NCI-H1694 (cell line): ENCODE measurements at regions not wholly inside any gene's neighbourhood (a gene's known extent, or its start where the extent isn't known, plus 50 kb on each side); places are given as distances from the start of the nearest gene placed in this dataset.
"Not testable (repeated sequence)": the region's sequence is repeated elsewhere in the genome, so short reads cannot be mapped to it uniquely, and the experiment has no call there.

ENCODE experiments used
- DNase-seq: peaks from one replicate; lab custom pipeline; 2025; lab: John Stamatoyannopoulos, UW

DNA sequence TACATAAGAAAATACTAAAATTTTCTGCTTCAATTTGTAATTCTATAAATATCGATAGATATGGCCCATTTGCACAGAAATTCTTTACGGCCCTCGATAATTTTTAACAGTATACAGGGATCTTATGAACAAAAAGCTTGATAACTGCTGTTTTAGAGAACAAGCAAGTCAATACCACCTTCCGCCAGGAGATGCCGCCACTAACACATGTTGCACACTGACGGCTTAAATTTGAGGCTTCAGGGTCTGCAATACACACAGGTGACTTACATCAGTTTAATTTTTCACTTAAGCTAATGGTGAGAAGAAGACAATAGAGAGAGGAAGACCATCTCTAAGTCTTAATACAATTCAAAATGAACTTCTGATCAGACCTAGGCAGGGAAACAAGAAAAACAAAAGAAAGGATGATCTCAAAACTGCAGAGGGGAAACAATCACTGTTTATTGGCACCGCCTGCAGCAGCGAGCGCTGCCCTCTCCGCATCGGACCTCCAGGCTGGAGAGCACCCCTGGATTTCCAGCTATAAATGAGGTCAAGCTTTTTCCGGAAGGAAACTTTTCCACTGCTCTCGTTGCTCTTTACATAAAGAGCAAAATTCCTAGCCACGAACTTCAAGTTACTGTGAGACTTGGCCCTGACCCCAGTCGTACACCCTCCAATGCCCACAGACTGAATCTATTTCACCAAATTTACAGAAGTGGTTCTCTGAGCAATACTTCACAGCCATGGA is 53.9 kb downstream of the OTOR start:
- DNase-seq = peak; percentile 76

DNA sequence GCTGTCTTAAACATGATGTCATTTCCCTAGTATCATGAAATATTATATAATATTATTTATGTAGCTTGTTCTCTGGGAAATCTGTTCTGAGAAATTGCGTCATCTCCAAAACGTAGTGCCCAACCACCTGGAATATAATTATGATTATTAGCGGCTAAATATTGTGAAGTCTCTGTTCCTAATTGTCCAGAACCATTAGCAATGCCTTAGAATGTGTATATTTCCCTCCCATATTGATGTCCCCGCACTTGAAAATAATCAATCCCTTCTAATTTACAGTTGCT is 54.4 kb downstream of the OTOR start:
- no peak for DNase-seq

DNA sequence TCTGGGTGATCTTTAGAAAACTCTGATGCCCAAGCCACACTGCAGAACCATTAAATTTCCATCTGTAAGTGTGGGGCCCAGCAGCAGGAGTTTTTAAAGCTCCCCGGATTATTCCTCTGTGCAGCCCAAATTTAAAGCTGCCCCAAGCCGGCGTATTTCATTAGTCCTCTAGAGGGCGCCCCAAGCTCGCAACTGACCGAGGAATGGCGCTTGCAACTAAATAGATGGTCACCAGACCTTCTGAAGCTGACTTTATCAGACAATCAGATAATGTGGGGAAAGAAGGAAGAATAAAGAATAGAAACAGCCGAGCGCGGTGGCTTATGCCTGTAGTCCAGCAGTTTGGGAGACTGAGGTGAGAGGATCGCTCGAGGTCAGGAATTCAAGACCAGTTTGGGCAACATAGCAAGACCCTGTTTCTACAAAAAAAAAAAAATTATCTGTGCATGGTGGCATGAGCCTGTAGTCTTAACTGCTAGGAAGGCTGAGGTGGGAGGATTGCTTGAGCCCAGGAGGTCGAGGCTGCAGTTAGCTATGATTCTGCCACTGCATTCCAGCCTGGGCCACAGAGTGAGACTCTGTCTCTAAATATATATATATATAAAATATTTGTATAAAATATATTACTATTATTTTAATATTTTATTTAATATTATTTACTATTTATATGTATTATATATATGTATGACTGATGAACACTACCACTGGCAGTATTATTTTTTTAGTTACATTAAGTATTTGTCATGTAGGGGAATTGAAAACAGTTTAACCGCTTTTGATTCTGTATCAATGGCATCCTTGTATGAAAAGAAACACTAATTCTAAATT is 56.0 kb downstream of the OTOR start:
- peak; percentile 38 for DNase-seq

DNA sequence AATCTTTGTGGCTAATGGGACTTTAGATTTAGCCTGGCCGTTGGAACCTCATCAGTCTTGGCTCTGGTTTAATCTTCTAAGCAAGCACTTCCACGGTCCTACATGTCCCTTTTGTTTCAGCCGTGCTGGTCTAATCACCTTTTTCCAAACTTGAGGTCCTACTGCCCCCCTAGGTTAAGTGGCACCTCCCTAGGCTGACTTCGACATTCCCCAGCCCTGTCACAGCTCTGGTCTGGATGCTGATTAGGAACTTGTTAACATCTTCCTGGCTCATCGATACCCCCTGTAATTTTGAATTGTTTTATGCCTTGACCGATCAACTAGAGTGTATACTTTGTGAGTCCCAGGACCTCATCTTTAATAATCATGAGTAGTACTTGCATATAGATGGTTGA is 56.6 kb downstream of the OTOR start:
- DNase-seq = no peak

DNA sequence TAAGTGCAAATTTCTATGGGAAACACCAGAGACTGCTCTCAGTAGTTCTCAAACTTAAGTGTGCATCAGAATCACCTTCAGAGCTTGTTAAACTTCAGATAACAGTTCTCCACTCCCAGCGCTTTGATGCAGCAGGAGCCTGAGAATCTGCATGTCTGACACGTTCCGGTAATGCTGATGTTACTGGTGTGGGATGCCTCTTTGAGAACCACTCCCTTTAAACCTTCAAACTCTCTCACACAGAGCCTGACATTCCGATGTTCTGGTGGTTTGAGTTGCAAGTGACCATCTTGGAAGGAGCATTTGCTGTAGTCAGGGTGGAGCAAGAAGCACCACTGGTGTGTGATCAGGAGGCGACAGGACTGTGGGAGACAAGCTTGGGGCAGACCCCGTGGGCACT is 57.9 kb downstream of the OTOR start:
- no peak for DNase-seq

DNA sequence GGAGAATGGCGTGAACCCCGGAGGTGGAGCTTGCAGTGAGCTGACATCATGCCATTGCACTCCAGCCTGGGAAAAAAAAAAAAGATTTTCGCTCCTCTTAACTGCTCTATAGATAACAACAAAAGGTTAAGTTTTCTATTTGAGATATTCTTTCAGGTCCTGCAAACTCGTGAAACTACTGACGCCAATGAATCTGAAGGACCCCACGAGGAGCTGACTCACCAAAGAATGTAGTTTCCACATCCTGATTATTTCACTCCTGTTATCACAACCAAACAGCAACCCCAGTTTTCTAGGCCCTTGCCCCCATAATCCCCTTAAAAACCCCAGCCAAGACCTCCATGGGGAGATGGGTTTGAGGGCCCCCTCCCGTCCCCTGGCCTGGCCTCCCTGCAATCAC is 58.7 kb downstream of the OTOR start:
- no peak for DNase-seq

DNA sequence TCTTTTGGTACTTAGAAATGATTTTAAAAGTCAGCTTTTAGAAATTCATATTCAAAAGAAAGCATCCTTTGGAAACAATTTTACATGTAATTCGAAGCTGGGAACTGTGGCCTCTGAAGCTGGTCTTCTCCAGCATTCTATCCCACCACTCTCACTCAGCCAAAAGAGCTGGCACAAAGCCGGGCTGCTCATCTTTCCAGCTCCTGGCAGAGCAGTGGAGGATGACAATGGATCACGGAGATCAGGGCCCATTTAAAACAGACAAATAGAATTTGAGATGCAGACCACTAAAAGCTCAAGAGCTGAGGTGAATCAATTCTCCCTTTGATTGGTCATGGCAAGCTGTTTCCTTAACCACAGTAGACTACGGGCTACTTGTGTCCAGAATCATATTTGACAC is 60.6 kb downstream of the OTOR start:
- DNase-seq = no peak

DNA sequence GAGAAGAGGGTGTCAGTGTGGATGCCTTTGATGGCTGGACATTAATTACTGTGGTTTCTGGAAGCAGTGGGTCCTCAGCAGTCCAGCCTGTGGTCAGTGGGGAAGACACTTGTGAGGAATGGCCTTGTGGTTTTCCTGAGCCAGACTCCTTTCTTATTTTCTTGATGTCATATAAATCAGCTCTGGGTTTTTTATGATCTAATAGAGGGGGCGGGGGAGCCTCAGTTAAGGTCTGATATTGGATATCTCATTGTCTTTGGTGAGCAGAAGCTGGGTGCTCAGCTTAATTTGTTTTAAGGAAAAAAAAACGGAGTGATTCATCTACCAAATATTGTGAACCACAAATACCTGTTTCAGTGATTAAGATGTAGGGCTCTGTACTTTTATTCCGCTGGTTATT is 62.1 kb downstream of the OTOR start:
- DNase-seq = no peak

DNA sequence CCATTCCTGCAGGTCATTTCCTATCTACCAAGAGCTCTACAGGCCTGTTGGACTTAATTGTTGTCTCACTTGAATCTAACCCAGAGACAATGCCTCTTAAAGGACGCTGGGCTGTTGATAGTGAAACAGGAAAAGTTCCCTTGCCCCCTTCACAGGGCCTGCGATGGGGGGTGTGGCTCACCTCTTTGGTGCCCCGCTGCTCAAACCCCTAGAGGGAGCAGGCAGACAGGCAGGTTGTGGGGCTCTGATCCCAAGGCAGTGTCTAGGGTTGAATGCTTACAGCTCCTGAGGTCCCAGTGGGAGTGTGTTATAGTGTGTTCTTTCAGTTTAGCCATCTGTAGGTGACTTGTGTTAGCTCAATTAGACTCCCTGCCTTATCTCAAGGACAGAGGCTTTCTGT is 68.0 kb downstream of the OTOR start:
- DNase-seq = no peak

DNA sequence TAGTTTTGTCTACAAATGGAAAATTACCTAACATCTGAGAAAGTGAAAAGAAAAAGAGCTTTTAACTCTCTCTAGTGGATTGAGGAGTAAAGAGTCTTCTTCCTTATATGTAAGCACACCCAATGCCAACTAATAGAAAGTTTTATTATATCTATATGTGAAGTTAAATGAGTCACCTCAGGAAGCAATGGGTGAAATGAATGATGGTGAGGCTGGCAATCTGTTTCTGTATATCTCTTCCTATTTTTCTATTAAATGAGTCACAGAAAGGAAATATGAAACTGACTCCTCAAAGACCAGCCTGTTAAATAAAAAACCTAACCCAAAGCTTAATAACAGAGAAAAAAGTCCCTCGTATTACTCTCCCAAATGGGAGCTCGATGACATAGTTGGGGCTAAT is 71.3 kb downstream of the OTOR start:
- DNase-seq = no peak

DNA sequence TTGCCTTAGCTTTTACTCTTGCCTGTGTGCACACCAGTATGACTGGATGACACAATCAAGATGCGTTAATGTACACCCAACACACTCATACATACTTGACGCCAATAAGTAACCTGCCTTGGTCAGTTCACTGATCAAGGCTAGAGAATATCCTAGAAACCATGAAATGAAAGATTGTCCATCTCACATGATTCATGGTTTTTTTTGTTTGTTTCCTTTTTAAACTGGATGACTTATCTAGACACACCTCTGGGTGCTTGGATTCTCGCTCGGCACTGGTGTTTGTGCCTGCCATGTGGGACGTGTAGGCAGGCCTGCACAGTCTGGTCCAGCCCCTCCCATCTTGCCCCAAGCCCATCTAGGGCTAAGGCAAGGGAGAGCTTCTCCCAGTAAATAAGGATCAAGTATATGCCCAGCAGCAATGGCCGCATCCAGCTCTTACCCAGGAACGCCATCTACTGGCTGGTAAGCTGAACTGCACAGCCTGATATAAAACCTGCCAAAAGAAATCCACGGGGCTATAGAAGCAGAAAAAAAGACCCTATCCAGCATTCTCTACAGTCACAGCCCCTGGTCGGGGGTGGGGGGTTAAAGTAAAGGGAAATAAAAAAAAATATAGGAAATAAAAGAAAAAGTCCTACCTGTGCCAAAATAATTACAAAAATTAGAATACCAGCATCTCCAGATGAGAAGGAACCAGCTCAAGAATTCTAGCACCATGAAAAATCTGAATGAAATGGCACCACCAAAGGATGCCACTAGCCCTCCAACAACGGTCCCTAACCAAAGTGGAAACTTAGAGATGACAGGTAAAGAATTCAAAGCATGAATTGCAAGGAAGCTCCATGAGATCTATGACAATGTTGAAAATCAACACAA is 73.3 kb downstream of the OTOR start:
- DNase-seq = no peak

DNA sequence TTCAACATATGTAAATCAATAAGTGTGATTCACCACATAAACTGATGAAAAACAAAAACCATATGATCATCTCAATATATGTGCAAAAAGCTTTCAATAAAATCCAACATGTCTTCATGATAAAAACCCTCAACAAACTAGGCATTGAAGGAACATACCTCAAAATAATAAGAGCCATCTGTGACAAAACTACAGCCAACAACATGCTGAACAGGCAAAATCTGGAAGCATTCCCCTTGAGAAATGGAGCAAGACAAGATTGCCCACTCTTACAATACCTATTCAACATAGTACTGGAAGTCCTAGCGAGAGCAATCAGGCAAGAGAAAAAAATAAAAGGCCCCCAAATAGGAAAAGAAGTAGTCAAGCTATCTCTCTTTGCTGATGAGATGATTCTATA is 76.5 kb downstream of the OTOR start:
- DNase-seq = no peak

DNA sequence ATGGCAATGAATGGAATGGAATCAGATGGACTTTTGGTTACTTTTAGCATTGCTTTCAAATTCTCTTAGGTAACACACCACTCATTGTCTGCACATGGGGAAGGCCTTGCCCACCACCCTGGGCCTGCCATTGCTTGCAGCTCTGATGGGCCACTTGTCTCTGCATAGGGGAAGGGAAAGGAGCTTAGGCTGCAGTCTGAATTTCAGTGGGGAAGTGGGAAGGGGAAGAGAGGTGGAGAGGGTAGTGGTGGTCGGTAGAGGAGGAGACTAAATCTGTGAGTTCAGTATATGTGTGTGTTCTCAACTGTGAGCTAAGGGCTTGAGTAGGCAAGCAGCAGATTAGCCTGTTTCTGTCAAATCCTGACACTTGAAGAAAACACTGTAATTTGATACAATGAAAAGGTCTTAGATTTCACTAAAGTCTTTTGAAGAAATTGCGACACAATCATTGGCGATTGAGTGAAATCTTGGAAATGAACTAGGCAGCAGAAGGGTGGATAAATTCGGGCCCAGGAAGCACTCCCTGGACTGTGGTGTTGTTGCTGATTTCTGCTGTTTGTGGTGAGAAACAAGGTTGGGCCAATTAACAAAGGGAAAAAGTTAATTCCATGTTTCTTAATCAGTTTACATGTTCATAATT is 80.6 kb downstream of the OTOR start:
- DNase-seq = no peak

DNA sequence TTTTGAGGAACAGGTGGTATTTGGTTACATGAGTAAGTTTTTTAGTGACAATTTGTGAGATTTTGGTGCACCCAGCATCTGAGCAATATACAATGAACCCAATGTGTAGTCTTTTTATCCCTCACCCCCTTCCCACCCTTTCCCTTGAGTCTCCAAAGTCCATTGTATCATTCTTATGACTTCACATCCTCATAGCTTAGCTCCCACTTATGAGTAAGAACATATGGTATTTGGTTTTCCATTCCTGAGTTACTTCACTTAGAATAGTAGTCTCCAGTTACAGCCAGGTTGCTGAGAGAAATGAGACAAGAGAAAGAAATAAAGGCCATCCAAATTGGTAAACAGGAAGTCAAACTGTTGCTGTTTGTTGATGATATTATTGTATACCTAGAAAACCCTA is 87.5 kb downstream of the OTOR start:
- DNase-seq = not testable (repeated sequence)

DNA sequence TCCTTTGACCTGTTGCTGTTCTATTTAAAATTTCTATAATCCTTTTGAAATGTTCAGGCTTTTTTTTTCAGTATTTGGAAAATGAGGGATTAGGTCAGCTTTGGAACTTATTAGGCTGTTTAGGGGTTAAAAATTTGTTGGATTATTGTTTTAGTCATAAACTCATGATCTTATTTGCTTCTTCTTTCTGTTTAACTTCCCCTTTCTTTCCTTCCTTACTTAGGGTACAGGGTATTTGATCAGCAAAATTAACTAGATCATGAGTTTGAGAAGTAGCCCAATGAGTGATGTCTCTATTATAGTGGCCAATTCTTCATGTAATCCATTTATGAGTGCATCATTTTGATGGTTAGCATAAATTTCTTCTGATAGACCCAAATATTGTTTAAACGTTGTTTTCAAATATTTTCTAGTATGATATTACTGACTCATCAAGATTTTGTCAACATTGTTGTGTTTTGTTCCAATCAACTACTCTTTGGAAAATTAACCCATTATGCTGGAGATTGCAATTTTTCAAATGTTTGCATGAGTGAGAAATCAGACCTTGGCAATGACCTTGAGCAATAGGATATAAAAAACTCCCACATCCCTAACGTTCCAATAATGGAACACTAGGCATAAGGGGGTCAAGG is 94.4 kb downstream of the OTOR start:
- DNase-seq = no peak

DNA sequence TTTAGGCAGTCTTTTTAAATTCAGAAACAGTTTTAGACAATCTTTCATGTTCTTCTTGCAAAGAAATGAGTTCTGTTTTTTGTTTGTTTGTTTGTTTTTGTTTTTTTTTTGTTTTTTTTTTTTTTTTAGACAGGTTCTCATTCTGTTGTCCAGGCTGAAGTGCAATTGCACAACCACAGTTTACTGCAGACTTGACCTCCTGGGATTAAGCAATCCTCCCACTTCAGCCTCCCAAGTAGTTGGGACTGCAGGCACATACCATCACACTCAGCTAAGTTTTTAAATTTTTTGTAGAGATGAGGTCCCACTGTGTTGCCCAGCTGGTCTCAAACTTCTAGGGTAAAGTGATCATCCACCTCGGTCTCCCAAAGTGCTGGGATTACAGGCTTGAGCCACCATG is 96.2 kb downstream of the OTOR start:
- no peak for DNase-seq

DNA sequence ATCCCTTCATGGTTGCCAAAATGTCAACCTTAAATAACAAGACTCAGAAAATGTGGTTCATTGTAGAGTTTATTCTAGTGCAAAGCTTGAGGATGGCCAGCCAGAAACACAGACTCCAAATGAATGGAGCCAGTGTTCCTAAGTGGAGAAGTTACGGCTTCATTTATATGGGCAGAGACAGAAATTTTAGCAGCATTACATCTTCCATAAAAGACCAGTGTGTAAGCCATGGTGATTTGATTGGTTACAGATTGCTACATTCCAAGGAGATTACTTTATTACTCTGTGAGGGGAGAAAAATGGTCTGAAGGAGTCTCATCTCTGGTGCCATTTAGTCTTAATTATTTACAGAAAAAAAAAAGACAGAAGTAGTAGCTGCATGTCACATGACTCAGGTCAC is 97.8 kb downstream of the OTOR start:
- no peak for DNase-seq

DNA sequence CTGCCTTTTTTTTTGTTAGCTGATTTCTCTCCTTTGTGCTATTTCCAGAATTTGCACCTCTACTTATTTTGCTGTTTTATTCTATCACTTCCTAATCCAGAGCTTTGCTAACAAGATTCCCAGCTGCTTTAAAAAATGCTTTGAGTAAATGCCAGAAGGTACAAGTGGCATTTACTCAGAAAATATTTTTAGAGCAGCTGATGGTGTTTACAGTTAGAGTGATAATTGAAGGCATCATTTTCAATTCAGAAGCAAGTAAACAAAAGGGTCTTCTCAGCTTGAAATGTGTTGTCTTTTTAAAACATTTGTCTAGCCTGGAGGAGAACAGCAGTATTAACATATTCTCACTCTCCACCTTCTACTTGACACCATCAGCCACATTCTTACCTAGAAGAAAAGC is 99.9 kb downstream of the OTOR start:
- DNase-seq = peak; percentile 2

DNA sequence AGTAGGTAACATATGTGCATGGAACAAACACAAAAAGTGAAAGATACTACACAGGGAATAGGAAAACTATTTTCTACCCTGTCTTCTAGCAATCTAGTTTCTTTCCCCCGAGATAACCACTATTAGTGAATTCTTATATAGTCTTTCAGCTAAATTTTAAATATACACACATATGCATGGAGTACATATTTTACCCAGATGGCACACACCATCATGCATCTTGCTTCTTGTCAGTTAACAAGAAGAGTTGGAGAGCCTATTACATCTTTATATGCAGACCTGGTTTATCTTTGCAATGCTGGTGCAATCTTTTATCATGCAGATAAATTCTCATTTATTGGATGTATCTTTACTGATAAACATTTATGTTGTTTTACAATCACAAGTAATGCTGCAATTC is 100.4 kb downstream of the OTOR start:
- DNase-seq = no peak

DNA sequence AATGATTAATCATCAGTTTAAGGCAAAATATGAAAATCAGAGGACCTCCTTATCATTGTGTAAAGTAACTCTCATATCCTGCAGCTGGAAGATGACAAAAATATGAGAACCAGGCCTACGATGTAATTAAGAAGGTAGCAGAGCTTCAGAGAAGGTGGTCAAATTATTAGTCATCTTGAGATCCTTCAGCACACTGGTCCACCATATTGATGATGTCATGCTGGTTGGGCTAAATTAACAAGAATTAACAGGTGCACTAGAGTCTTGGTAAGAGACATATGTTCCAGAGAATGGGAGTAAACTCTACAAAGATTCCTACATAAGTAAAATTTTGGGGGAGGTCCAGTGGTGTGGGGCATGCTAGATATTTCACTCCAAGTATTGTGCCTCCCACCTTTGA is 112.8 kb downstream of the OTOR start:
- no peak for DNase-seq

DNA sequence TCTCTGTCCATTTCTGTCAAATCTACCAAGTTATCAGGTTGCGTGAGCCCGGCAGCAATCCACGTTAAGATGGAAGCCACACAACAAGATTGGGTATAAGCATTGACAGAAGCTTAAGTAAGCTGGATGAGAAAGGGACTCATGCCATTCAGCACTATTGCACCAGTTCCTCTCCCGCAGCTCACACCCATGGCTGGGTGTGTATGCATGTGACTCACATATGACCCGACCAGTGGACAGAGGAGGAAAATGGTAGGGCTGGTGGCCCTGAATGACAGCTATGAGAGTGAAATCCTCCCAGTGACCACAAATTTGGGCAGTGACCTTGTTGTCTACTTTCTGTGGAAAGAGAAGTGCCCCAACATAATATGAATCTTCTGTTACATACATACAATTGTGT is 113.5 kb downstream of the OTOR start:
- DNase-seq = no peak

DNA sequence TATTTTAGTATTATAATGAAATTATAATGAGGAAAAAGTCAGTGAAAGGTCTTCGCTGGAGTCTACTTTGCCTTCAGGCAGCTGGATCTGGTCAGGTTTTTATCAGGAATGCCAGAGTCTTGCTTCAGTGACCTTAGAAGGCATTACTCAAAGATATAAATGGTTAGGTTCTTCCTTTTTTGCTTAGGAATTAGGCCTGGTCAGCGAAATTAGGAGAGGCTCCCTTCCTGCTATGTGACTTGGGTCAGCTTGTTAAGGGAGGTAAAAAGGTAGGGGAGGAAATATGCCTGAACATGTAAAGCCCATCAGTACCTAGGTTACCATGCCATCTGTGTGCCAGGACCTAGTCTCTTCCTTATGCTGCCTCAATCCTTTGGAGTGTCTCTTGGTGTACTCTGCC is 115.1 kb downstream of the OTOR start:
- DNase-seq = no peak
